ENCODE measurements at regions not wholly inside any gene's neighbourhood (a gene's known extent, or its start where the extent isn't known, plus 50 kb on each side); places are given as distances from the start of the nearest gene placed in this dataset.

DNA sequence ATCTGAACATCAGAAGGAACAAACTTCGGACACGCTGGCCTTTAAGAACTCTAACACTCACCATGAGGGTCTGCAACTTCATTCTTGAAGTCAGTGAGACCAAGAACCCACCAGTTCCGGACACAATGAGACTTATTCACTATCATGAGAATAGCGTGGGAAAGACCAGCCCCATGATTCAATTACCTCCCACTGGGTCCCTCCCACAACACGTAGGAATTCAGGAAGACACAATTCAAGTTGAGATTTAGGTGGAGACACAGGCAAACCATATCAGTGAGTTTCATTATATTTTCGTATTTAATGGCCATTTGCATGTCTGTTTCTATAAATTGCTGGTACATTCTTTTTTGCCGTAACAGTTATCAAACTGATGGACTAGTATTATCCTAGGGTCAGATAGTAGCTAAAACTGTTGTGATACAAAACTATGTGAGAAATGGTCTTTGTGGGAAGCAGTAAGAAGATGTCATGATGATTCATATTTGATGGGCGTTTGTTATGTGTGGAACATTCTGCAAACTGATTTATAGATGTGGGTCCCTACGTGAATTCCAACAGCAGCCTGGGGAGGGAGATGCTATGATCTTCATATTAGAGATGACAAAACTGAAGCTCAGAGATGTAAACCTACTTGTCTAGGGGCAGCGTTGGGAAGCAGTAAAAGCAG is 282.4 kb upstream of the TMEM132C start:
- intact Hi-C loops (cut with DNase I) = no loop called here
- WGBS, 4 donors = 70 to 80% (median 76%) methylated on average over 10 of the region's 10 CpGs

DNA sequence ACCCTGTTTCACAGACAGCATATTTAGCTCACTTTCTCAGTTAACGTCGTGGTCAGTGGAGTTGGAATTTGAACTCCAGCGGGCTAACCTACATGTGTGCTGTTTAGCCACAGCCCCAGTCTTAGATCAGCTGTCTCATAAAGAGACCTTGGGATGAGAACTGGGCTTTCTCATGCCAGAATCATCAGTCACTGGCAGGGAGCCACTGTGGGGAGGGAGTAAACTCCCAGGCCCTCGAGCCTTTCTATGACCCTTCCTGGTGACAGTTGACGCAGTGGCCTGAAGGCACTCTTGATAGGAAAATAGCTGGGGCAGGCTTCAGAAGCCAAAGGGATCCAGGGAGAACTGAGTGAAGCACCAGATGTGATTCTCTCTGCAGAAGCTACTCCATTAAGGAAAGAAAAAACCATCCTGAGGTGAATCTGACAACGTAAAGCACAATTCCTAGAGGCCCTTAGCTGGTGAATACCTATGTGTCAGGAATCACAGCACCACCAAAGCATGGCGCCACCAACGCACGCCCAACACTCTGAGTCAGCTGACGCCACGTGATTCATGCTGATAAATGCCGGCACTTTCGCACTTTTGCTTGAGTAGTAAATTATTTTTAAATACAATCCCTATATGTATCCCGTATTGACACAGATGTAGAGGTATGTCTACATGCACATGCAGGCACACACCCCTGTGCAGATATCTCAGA is 279.6 kb upstream of the TMEM132C start:
- Histone ChIP-seq H3K36me3 (no peaks in the 10 kb centered on the region), H3K27ac (no peak overlapping the region), H3K4me1 (no peaks in the 10 kb centered on the region), H3K9me3 (no peaks in the 10 kb centered on the region), H3K4me3 (no peak overlapping the region), H3K27me3 (no peaks in the 10 kb centered on the region)
- intact Hi-C loops (cut with DNase I) = no loop called here
- 66 to 74% (median 70%) methylated on average over 14 of the region's 14 CpGs for WGBS, 4 donors
- DNase-seq (no peak), ATAC-seq (no peak)
- TF ChIP-seq, protein P1, sequence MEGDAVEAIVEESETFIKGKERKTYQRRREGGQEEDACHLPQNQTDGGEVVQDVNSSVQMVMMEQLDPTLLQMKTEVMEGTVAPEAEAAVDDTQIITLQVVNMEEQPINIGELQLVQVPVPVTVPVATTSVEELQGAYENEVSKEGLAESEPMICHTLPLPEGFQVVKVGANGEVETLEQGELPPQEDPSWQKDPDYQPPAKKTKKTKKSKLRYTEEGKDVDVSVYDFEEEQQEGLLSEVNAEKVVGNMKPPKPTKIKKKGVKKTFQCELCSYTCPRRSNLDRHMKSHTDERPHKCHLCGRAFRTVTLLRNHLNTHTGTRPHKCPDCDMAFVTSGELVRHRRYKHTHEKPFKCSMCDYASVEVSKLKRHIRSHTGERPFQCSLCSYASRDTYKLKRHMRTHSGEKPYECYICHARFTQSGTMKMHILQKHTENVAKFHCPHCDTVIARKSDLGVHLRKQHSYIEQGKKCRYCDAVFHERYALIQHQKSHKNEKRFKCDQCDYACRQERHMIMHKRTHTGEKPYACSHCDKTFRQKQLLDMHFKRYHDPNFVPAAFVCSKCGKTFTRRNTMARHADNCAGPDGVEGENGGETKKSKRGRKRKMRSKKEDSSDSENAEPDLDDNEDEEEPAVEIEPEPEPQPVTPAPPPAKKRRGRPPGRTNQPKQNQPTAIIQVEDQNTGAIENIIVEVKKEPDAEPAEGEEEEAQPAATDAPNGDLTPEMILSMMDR (IDR thresholded peaks at IDR 0.05) = no peak
- TF ChIP-seq POLR2A (IDR thresholded peaks at IDR 0.05) = no peak

More for the DNA sequence above, 282.4 kb upstream of the TMEM132C start:
- no peaks in the 10 kb centered on the region for H3K27me3 ChIP-seq
- no peak for TF ChIP-seq POLR2A (IDR thresholded peaks at IDR 0.05)
- TF ChIP-seq, protein P1 (IDR thresholded peaks at IDR 0.05) = no peak
- no peaks in the 10 kb centered on the region for H3K9me3 ChIP-seq
- H3K4me3 ChIP-seq = no peak overlapping the region
- no peak overlapping the region for H3K27ac ChIP-seq
- ATAC-seq (no peak), DNase-seq (no peak)
- no peaks in the 10 kb centered on the region for H3K4me1 ChIP-seq
- H3K36me3 ChIP-seq = no peaks in the 10 kb centered on the region

DNA sequence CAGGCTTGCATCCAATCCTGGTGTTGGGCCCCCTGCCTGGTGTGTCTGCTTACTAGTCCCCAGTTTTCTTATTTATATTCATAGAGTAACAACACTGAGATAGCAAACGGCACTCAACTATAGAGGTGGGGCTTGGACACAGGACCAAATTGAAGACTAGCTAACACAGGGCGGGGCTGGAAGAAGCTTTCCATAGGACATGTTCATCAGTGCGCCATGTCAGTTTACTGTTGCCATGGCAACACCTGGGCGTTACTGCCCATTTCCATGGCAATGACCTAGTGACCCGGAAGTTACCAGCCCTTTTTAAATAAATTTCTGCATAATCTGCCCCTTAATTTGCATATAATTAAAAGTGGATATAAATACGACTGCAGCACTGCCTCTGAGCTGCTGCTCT is 275.5 kb upstream of the TMEM132C start:
- H3K36me3 ChIP-seq = no peaks in the 10 kb centered on the region
- ATAC-seq = no peak
- no peak for DNase-seq
- WGBS, 4 donors = 80 to 84% (median 81%) methylated on average over 6 of the region's 6 CpGs
- intact Hi-C loops (cut with DNase I) = no loop called here
- no peak overlapping the region for H3K4me3 ChIP-seq
- H3K27ac ChIP-seq = no peak overlapping the region
- TF ChIP-seq POLR2A (IDR thresholded peaks at IDR 0.05) = no peak
- TF ChIP-seq, protein P1 (IDR thresholded peaks at IDR 0.05) = no peak
- no peaks in the 10 kb centered on the region for H3K4me1 ChIP-seq
- peaks cover 0 to 8% (median 0%) of the 10 kb centered on the region in 9 donors for H3K27me3 ChIP-seq
- no peaks in the 10 kb centered on the region for H3K9me3 ChIP-seq

DNA sequence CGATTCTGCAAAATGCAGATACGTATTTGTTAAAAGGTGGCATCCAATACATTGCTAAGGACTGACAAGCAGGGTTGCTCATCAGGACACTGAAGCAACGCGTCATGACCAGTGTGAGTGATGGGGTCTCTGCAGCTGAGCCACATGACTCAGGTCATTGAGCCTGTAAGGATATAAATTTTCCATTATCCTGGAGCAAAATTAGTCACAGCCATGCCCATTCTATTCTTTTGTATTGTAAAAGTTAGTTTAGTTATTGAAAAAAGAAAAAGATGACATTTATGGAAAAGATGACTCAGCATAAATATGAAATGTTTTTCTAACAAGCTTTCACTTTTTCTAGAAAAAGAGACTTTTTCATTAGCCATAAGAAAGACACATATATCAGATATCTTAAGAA is 268.0 kb upstream of the TMEM132C start:
- Histone ChIP-seq H3K27me3 (peaks cover 0 to 8% (median 0%) of the 10 kb centered on the region in 9 donors), H3K4me3 (no peak overlapping the region), H3K36me3 (no peaks in the 10 kb centered on the region), H3K4me1 (no peaks in the 10 kb centered on the region), H3K9me3 (no peaks in the 10 kb centered on the region), H3K27ac (no peak overlapping the region)
- intact Hi-C loops (cut with DNase I) = no loop called here
- no peak for TF ChIP-seq POLR2A (IDR thresholded peaks at IDR 0.05)
- TF ChIP-seq, protein P1 (IDR thresholded peaks at IDR 0.05) = no peak
- no peak for ATAC-seq
- WGBS, 4 donors = 77 to 83% (median 79%) methylated on average over 4 of the region's 4 CpGs
- DNase-seq = no peak

Data from heart left ventricle (tissue), 16 donors.